ENCODE measurements at regions not wholly inside any gene's neighbourhood (a gene's known extent, or its start where the extent isn't known, plus 50 kb on each side); places are given as distances from the start of the nearest gene placed in this dataset.

DNA sequence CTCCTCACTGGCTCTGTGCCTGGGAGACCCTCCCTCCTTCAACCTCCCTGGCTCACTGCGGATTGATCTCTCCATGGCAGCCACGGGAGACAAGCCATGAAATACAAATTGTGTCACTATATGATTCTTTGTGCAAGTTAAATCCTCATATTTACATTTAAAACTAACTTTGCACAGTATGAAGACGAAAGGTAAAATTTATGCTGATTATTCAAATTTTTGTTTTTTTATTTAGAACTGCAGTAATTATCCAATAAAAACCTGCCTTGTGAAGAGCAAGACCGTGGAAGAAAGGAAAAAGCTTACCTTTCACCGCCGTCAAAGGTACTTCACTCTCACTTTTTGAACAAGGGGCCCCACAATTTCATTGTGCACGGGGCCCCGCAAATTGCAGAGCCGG, 436.9 kb downstream of the EIPR1 start:
- no peaks in the 10 kb centered on the region for H3K4me1 ChIP-seq
- WGBS, 2 donors = 75 to 80% methylated on average over 9 of the region's 9 CpGs
- DNase-seq = no peak
- intact Hi-C loops (cut with DNase I) = no loop called here
- no peak overlapping the region for H3K4me3 ChIP-seq
- H3K36me3 ChIP-seq = no peaks in the 10 kb centered on the region
- TF ChIP-seq POLR2A (IDR thresholded peaks at IDR 0.05) = no peak
- TF ChIP-seq, protein P1, sequence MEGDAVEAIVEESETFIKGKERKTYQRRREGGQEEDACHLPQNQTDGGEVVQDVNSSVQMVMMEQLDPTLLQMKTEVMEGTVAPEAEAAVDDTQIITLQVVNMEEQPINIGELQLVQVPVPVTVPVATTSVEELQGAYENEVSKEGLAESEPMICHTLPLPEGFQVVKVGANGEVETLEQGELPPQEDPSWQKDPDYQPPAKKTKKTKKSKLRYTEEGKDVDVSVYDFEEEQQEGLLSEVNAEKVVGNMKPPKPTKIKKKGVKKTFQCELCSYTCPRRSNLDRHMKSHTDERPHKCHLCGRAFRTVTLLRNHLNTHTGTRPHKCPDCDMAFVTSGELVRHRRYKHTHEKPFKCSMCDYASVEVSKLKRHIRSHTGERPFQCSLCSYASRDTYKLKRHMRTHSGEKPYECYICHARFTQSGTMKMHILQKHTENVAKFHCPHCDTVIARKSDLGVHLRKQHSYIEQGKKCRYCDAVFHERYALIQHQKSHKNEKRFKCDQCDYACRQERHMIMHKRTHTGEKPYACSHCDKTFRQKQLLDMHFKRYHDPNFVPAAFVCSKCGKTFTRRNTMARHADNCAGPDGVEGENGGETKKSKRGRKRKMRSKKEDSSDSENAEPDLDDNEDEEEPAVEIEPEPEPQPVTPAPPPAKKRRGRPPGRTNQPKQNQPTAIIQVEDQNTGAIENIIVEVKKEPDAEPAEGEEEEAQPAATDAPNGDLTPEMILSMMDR (IDR thresholded peaks at IDR 0.05) = no peak
- H3K27ac ChIP-seq = no peak overlapping the region
- H3K9me3 ChIP-seq = peaks cover 0 to 8% (median 0%) of the 10 kb centered on the region in 3 donors
- peaks cover 0 to 21% (median 0%) of the 10 kb centered on the region in 4 donors for H3K27me3 ChIP-seq

DNA sequence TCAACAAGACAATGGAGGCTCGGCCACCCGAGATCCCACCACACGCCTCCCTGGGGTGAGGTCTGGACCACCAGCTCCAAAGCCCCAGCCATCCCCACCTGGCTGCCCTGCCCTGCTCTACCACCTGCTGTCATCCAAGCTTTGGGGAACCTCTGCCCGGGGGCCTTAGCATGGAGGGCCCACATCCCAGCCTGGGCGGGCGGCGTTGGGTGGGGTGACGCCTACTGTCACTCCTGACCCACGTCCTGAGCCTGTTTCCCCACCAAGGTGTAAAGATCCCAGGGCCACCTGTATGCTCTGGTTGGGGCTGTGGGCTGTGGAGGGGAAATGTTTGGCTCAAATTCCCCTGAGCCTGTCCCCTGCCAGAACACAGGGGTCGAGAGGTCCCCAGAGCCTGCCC, 437.6 kb downstream of the EIPR1 start:
- H3K9me3 ChIP-seq = peaks cover 0 to 8% (median 0%) of the 10 kb centered on the region in 3 donors
- TF ChIP-seq POLR2A (IDR thresholded peaks at IDR 0.05) = no peak
- TF ChIP-seq, protein P1 (IDR thresholded peaks at IDR 0.05) = no peak
- H3K27me3 ChIP-seq = peaks cover 0 to 21% (median 0%) of the 10 kb centered on the region in 4 donors
- whole genome bisulfite sequencing, 2 donors = 68 to 100% methylated on average over 2 to 3 of the region's 10 CpGs
- no peak overlapping the region for H3K27ac ChIP-seq
- intact Hi-C loops (cut with DNase I) = no loop called here
- no peak overlapping the region for H3K4me3 ChIP-seq
- H3K4me1 ChIP-seq = no peaks in the 10 kb centered on the region
- DNase-seq = no peak
- H3K36me3 ChIP-seq = no peaks in the 10 kb centered on the region

DNA sequence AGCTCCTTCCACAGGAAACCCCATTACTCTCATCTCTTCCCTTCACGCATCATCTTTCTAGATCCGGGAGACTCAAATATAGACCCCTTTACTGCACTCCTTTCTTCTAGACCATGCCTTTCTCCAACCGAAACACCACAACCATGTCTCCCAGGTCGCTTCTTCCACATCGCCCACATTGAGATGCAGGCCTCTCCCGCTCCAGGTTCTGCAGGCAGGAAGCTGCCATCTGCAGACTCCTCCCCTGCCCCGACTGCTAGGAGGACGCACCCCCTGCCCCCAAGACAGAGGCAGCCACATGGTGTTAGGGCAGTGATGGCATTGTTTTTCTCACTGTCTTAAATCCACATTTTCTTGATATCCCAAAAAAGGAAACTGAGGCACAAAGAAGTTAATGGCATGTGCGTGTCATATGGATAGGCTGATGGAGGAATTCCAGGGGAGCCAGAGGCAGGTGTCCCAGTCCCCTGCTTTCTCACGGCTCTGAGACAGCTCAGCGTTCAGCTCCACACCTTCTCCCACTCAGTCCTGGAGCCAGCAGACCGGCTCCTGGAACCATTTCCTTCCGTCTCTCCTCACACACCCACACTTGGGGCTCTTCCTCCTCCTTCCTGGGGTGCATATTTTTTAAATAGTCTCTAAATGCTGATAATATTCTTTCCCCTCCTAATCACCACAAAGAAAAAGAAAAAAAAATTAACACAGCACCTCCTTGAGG, 438.4 kb downstream of the EIPR1 start:
- no peak for TF ChIP-seq POLR2A (IDR thresholded peaks at IDR 0.05)
- TF ChIP-seq, protein P1 (IDR thresholded peaks at IDR 0.05) = no peak
- no peak overlapping the region for H3K27ac ChIP-seq

DNA sequence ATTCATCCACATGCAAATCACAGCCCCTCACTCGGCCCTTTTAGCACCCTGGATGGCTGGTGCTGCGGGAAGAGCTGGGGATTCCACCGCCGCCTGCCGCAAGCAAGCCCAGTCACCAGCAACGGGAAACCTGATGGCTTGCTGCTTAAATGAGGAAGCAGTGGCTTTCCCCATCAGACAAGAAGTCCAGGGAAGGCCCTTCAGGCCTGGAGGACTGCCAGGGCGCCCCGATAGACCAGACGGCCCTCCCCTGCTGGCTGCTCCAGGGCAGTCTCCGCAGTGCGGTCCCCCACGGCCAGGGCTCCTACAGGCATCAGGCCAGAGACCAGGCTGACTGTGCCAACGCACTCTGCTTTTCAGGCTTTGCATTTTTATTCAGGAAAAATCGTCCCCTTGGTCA, 439.1 kb downstream of the EIPR1 start:
- DNase-seq = no peak
- WGBS, 2 donors = 40 to 75% methylated on average over 3 to 8 of the region's 14 CpGs
- Histone ChIP-seq H3K27me3 (peaks cover 0 to 21% (median 0%) of the 10 kb centered on the region in 4 donors), H3K36me3 (no peaks in the 10 kb centered on the region), H3K4me3 (no peak overlapping the region), H3K27ac (no peak overlapping the region), H3K4me1 (no peaks in the 10 kb centered on the region), H3K9me3 (peaks cover 0 to 8% (median 0%) of the 10 kb centered on the region in 3 donors)
- TF ChIP-seq, protein P1 (IDR thresholded peaks at IDR 0.05) = no peak
- TF ChIP-seq POLR2A (IDR thresholded peaks at IDR 0.05) = no peak
- intact Hi-C loops (cut with DNase I) = no loop called here

More for the DNA sequence above, 438.4 kb downstream of the EIPR1 start:
- H3K9me3 ChIP-seq = peaks cover 0 to 8% (median 0%) of the 10 kb centered on the region in 3 donors
- no peaks in the 10 kb centered on the region for H3K4me1 ChIP-seq
- no peaks in the 10 kb centered on the region for H3K36me3 ChIP-seq
- WGBS, 2 donors = 85 to 91% methylated on average over 10 to 13 of the region's 13 CpGs
- no peak for DNase-seq
- H3K27me3 ChIP-seq = peaks cover 0 to 21% (median 0%) of the 10 kb centered on the region in 4 donors
- intact Hi-C loops (cut with DNase I) = no loop called here
- H3K4me3 ChIP-seq = no peak overlapping the region

DNA sequence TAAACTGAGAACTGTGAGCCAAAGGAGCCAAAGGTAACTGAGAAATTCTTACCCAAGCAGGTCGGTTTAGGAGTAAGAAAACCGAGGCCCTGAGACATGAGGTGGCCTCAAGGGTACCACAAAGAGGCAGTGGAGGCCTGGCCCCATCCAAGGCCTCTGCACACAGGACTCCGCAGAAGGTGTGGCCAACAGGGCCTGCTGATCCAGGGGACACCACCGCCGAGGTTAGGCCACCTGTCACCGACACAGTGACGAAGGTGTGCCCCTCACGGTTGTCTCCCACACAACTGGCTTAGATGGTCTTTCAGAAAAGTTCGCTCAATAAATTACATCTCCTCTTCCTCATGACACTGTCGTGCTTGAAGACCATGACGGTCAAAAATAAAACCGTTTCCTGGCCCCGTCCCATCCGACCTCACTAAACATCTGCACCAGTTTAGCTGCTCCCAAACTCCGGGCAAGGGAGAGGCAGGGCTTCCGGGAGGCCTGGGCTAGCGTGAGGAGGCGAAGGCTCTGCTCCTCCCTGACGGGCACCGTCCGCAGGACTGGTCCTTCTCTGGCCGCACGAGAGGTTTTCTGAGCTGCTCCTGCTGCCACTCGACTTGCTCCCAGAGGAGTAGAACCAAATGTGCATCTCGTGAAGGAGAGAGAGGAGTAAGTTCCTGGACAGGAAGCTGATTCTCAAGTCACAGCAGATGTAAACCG, 442.0 kb downstream of the EIPR1 start:
- intact Hi-C loops (cut with DNase I) = no loop called here
- WGBS, 2 donors = 77 to 80% methylated on average over 17 to 19 of the region's 26 CpGs

More for the DNA sequence above, 442.0 kb downstream of the EIPR1 start:
- H3K9me3 ChIP-seq = peaks cover 0 to 8% (median 0%) of the 10 kb centered on the region in 3 donors
- no peak overlapping the region for H3K4me3 ChIP-seq
- H3K27me3 ChIP-seq = peaks cover 0 to 11% (median 0%) of the 10 kb centered on the region in 4 donors
- H3K36me3 ChIP-seq = no peaks in the 10 kb centered on the region
- no peaks in the 10 kb centered on the region for H3K4me1 ChIP-seq
- no peak overlapping the region for H3K27ac ChIP-seq
- no peak for DNase-seq
- TF ChIP-seq, protein P1 (IDR thresholded peaks at IDR 0.05) = no peak
- no peak for TF ChIP-seq POLR2A (IDR thresholded peaks at IDR 0.05)
